ENCODE measurements at regions not wholly inside any gene's neighbourhood (a gene's known extent, or its start where the extent isn't known, plus 50 kb on each side); places are given as distances from the start of the nearest gene placed in this dataset.

GRCh38 chr6:144725736-144726522, 440.8 kb downstream of the UTRN start:
- Histone ChIP-seq H3K27me3 (replicated peaks) (no peaks in the 10 kb centered on the region), H3K4me3 (ENCODE audit: low read depth, low read length) (no peak overlapping the region), H3K27ac (no peak overlapping the region), H3K36me3 (replicated peaks) (no peaks in the 10 kb centered on the region)
- in situ Hi-C loops (cut with HindIII; ENCODE audit: low pct_ligation_motif_present, low sequenced_read_pairs): no loop called here
- no peak for DNase-seq
- TF ChIP-seq CTCF (IDR thresholded peaks at IDR 0.05; ENCODE audit: low read depth, low read length, missing control alignments): no peak

- Histone ChIP-seq H3K36me3 (replicated peaks) (no peaks in the 10 kb centered on the region), H3K27ac (no peak overlapping the region), H3K4me3 (ENCODE audit: low read depth, low read length) (no peak overlapping the region), H3K27me3 (replicated peaks) (no peaks in the 10 kb centered on the region)
- TF ChIP-seq CTCF (IDR thresholded peaks at IDR 0.05; ENCODE audit: low read depth, low read length, missing control alignments): no peak
- in situ Hi-C loops (cut with HindIII; ENCODE audit: low pct_ligation_motif_present, low sequenced_read_pairs): no loop called here
- DNase-seq: no peak
Measured at GRCh38 chr6:144728804-144729203, 443.7 kb downstream of the UTRN start.

- no peak for DNase-seq
- Histone ChIP-seq H3K27me3 (replicated peaks) (no peaks in the 10 kb centered on the region), H3K27ac (no peak overlapping the region), H3K36me3 (replicated peaks) (no peaks in the 10 kb centered on the region), H3K4me3 (ENCODE audit: low read depth, low read length) (no peak overlapping the region)
- TF ChIP-seq CTCF (IDR thresholded peaks at IDR 0.05; ENCODE audit: low read depth, low read length, missing control alignments): no peak
- in situ Hi-C loops (cut with HindIII; ENCODE audit: low pct_ligation_motif_present, low sequenced_read_pairs): no loop called here
Measured at GRCh38 chr6:144729502-144729901, 444.4 kb downstream of the UTRN start.

- TF ChIP-seq CTCF (IDR thresholded peaks at IDR 0.05; ENCODE audit: low read depth, low read length, missing control alignments): no peak
Measured at GRCh38 chr6:144730088-144730645, 445.0 kb downstream of the UTRN start.

GRCh38 chr6:144731229-144731628, 446.1 kb downstream of the UTRN start:
- H3K4me3 ChIP-seq (ENCODE audit: low read depth, low read length): no peak overlapping the region
- in situ Hi-C loops (cut with HindIII; ENCODE audit: low pct_ligation_motif_present, low sequenced_read_pairs): no loop called here
- no peaks in the 10 kb centered on the region for H3K36me3 ChIP-seq (replicated peaks)
- no peak overlapping the region for H3K27ac ChIP-seq
- no peak for DNase-seq
- no peak for TF ChIP-seq CTCF (IDR thresholded peaks at IDR 0.05; ENCODE audit: low read depth, low read length, missing control alignments)
- no peaks in the 10 kb centered on the region for H3K27me3 ChIP-seq (replicated peaks)

More at GRCh38 chr6:144730088-144730645, 445.0 kb downstream of the UTRN start:
- no peaks in the 10 kb centered on the region for H3K27me3 ChIP-seq (replicated peaks)
- in situ Hi-C loops (cut with HindIII; ENCODE audit: low pct_ligation_motif_present, low sequenced_read_pairs): no loop called here
- H3K36me3 ChIP-seq (replicated peaks): no peaks in the 10 kb centered on the region
- no peak overlapping the region for H3K27ac ChIP-seq
- no peak for DNase-seq
- H3K4me3 ChIP-seq (ENCODE audit: low read depth, low read length): no peak overlapping the region

All from brain microvascular endothelial cell (primary cell).